ENCODE measurements at regions not wholly inside any gene's neighbourhood (a gene's known extent, or its start where the extent isn't known, plus 50 kb on each side); places are given as distances from the start of the nearest gene placed in this dataset.

DNA sequence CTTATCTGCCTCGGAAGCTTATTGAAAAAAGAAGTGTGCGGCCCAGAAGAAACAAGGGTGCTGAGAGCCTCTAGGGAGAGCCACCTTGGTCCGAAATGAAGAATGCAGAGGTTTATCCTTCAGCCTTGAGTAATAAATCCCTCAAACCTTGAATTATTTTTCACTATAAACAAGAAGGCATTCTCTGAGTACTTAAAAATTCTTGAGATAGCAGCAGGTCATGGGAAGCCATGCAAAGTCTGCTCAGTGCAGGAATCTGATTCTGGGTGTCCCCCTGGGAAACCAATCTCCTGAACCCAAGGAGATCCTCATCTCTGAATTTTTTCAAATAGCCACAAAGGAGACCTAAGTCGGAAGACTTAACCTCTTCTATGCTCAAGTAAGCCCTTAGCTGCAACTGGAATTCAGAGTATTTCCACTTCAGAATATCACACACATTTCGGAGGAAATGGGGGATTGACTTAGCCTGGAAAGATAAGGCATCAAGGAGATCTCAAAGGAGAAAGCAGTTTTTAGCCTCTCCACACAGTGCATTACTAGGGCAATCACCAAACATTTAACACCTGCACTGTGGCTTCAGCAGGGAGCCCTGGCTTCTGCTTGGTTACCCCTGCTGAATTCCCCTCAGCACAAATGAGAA is 365.0 kb downstream of the ETS1 start:
- Histone ChIP-seq H3K4me3 (ENCODE audit: low read length in 3 of 3) (no peak overlapping the region), H3K36me3 (ENCODE audit: control insufficient read depth in 3 of 3, insufficient read depth in 3 of 3, low read length in 3 of 3) (no peaks in the 10 kb centered on the region), H3K9me3 (ENCODE audit: control insufficient read depth in 3 of 3, low read length in 3 of 3) (no peaks in the 10 kb centered on the region), H3K9ac (ENCODE audit: low read depth in 1 of 3, low read length in 3 of 3) (no peak overlapping the region), H3K4me1 (ENCODE audit: control insufficient read depth in 3 of 3, insufficient read depth in 3 of 3, low read length in 3 of 3) (no peaks in the 10 kb centered on the region), H3K27me3 (ENCODE audit: control insufficient read depth in 3 of 3, insufficient read depth in 3 of 3, low read length in 3 of 3) (no peaks in the 10 kb centered on the region), H3K27ac (ENCODE audit: low read depth, low read length) (no peak overlapping the region)

DNA sequence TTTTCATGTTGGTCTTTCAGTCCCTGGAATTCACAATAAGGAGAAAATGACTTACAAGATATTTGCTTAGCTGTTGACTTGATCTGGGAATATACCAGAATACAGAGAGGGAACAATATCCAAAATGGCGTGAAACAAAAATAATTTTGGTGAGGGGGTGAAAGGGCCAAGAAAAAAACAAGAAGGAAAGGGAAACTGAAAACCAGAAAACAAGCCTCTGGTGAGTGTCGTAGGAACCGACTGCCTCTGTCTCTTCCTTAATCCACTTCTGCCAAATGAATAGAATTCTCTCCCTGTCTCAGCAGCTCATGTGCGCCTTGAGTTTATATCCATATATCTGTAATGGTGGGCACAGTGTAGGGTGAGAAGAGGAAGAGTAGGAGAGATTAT is 367.6 kb downstream of the ETS1 start:
- Histone ChIP-seq H3K9ac (ENCODE audit: low read depth in 1 of 3, low read length in 3 of 3) (no peak overlapping the region), H3K27ac (ENCODE audit: low read depth, low read length) (peak overlapping the region; percentile 34), H3K27me3 (ENCODE audit: control insufficient read depth in 3 of 3, insufficient read depth in 3 of 3, low read length in 3 of 3) (no peaks in the 10 kb centered on the region), H3K9me3 (ENCODE audit: control insufficient read depth in 3 of 3, low read length in 3 of 3) (no peaks in the 10 kb centered on the region), H3K4me3 (ENCODE audit: low read length in 3 of 3) (no peak overlapping the region), H3K4me1 (ENCODE audit: control insufficient read depth in 3 of 3, insufficient read depth in 3 of 3, low read length in 3 of 3) (no peaks in the 10 kb centered on the region), H3K36me3 (ENCODE audit: control insufficient read depth in 3 of 3, insufficient read depth in 3 of 3, low read length in 3 of 3) (no peaks in the 10 kb centered on the region)

DNA sequence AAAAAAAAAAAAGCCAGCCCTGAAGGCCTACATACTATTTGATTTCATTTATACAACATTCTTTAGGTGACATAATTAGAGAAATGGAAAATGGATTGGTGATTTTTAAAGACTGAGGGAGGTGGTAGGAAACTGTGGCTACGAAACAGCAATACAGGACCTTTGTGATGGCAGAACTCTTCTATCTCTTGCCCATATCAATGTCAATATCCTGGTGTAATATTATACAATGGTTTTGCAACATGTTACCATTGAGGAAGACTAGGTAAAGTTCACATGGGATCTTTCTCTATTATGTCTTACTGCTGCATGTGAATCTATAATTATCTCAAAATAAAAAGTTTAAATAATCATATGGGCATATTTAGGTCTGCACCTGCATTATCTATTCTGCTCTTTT is 371.2 kb downstream of the ETS1 start:
- no peaks in the 10 kb centered on the region for H3K4me1 ChIP-seq (ENCODE audit: control insufficient read depth in 3 of 3, insufficient read depth in 3 of 3, low read length in 3 of 3)
- no peaks in the 10 kb centered on the region for H3K36me3 ChIP-seq (ENCODE audit: control insufficient read depth in 3 of 3, insufficient read depth in 3 of 3, low read length in 3 of 3)

DNA sequence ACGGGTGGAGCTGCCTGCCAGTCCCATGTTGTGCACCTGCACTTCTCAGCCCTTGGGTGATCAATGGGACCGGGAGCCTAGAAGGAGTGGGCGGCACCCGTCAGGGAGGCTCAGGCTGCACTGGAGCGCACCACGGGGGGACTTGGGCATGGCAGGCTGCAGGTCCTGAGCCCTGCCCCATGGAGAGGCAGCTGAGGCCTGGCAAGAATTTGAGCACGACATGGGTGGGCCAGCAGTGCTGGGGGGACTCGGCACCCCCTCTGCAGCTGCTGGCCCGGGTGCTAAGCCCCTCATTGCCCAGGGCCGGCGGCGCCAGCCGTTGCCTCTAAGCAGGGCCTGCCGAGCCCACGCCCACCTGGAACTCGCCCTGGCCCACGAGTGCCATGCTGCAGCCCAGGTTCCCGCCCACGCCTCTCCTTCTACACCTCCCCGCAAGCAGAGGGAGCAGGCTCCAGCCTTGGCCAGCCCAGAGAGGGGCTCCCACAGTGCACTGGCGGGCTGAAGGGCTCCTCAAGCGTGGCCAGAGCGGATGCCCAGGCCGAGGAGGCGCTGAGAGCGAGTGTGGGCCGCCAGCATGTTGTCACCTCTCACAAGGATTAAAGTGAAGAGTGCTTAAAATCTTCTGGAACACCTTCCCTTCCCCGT is 372.0 kb downstream of the ETS1 start:
- Histone ChIP-seq H3K4me3 (ENCODE audit: low read length in 3 of 3) (no peak overlapping the region), H3K9me3 (ENCODE audit: control insufficient read depth in 3 of 3, low read length in 3 of 3) (no peaks in the 10 kb centered on the region), H3K9ac (ENCODE audit: low read depth in 1 of 3, low read length in 3 of 3) (no peak overlapping the region), H3K36me3 (ENCODE audit: control insufficient read depth in 3 of 3, insufficient read depth in 3 of 3, low read length in 3 of 3) (no peaks in the 10 kb centered on the region), H3K27me3 (ENCODE audit: control insufficient read depth in 3 of 3, insufficient read depth in 3 of 3, low read length in 3 of 3) (no peaks in the 10 kb centered on the region), H3K27ac (ENCODE audit: low read depth, low read length) (no peak overlapping the region), H3K4me1 (ENCODE audit: control insufficient read depth in 3 of 3, insufficient read depth in 3 of 3, low read length in 3 of 3) (peaks cover 0 to 3% (median 2%) of the 10 kb centered on the region in 3 donors)

More for the DNA sequence above, 371.2 kb downstream of the ETS1 start:
- Histone ChIP-seq H3K27me3 (ENCODE audit: control insufficient read depth in 3 of 3, insufficient read depth in 3 of 3, low read length in 3 of 3) (no peaks in the 10 kb centered on the region), H3K9ac (ENCODE audit: low read depth in 1 of 3, low read length in 3 of 3) (no peak overlapping the region), H3K4me3 (ENCODE audit: low read length in 3 of 3) (no peak overlapping the region), H3K9me3 (ENCODE audit: control insufficient read depth in 3 of 3, low read length in 3 of 3) (no peaks in the 10 kb centered on the region), H3K27ac (ENCODE audit: low read depth, low read length) (no peak overlapping the region)

DNA sequence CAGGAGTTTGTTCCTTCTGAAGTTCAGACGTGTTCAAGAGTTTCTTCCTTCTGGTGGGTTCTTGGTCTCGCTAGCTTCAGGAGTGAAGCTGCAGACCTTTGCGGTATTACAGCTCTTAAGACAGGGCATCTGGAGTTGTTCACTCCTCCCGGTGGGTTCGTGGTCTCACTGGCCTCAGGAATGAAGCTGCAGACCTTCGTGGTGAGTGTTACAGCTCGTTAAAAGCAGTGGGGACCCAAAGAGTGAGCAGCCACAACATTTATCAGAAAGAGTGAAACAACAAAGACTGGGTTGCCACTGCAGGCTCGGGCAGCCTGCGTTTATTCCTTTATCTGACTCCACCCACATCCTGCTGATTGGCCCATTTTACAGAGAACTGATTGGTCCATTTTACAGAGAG is 373.1 kb downstream of the ETS1 start:
- Histone ChIP-seq H3K9me3 (ENCODE audit: control insufficient read depth in 3 of 3, low read length in 3 of 3) (no peaks in the 10 kb centered on the region), H3K4me3 (ENCODE audit: low read length in 3 of 3) (no peak overlapping the region), H3K4me1 (ENCODE audit: control insufficient read depth in 3 of 3, insufficient read depth in 3 of 3, low read length in 3 of 3) (peaks cover 2 to 7% (median 3%) of the 10 kb centered on the region in 3 donors), H3K27ac (ENCODE audit: low read depth, low read length) (no peak overlapping the region), H3K36me3 (ENCODE audit: control insufficient read depth in 3 of 3, insufficient read depth in 3 of 3, low read length in 3 of 3) (no peaks in the 10 kb centered on the region), H3K9ac (ENCODE audit: low read depth in 1 of 3, low read length in 3 of 3) (no peak overlapping the region), H3K27me3 (ENCODE audit: control insufficient read depth in 3 of 3, insufficient read depth in 3 of 3, low read length in 3 of 3) (no peaks in the 10 kb centered on the region)

DNA sequence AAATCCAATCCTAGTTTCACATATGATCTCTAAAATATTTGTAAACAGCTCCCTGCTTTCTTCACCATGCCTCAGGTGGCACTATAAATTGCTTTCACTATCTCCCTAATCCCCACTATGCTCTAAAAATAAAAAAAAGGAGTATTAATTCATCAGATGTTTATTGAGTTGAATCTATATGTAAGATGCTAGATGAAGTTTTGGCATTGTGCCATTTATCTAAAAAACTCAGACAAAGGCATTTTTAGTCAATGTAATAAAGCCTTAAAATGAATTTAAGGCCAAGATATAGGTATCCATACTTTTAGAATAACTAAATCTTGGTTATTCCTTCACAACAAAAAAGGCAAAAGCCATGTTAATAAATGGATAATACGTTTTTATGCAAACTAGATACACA is 373.9 kb downstream of the ETS1 start:
- Histone ChIP-seq H3K9me3 (ENCODE audit: control insufficient read depth in 3 of 3, low read length in 3 of 3) (no peaks in the 10 kb centered on the region), H3K27ac (ENCODE audit: low read depth, low read length) (no peak overlapping the region), H3K27me3 (ENCODE audit: control insufficient read depth in 3 of 3, insufficient read depth in 3 of 3, low read length in 3 of 3) (no peaks in the 10 kb centered on the region), H3K9ac (ENCODE audit: low read depth in 1 of 3, low read length in 3 of 3) (no peak overlapping the region), H3K36me3 (ENCODE audit: control insufficient read depth in 3 of 3, insufficient read depth in 3 of 3, low read length in 3 of 3) (no peaks in the 10 kb centered on the region), H3K4me1 (ENCODE audit: control insufficient read depth in 3 of 3, insufficient read depth in 3 of 3, low read length in 3 of 3) (peaks cover 7 to 9% (median 7%) of the 10 kb centered on the region in 3 donors), H3K4me3 (ENCODE audit: low read length in 3 of 3) (no peak overlapping the region)

DNA sequence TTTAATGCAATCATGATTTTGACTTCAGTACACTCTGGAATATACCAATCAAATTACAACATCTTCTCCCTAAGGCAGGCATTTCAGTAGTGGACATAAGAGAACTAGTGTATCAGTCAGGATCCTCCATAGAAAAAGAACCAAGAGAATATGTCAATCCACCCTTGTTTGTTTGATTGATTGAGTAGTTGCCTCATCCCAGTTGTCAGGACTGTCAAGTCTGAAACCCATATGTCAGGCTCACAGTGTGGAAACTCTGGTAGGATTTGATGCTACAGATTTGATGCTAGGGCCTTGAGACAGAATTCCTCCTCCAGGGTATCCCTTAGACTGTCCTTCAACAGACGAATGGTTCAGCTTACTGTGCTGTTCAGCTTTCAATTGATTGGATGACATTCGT is 375.0 kb downstream of the ETS1 start:
- H3K9me3 ChIP-seq (ENCODE audit: control insufficient read depth in 3 of 3, low read length in 3 of 3) = no peaks in the 10 kb centered on the region

DNA sequence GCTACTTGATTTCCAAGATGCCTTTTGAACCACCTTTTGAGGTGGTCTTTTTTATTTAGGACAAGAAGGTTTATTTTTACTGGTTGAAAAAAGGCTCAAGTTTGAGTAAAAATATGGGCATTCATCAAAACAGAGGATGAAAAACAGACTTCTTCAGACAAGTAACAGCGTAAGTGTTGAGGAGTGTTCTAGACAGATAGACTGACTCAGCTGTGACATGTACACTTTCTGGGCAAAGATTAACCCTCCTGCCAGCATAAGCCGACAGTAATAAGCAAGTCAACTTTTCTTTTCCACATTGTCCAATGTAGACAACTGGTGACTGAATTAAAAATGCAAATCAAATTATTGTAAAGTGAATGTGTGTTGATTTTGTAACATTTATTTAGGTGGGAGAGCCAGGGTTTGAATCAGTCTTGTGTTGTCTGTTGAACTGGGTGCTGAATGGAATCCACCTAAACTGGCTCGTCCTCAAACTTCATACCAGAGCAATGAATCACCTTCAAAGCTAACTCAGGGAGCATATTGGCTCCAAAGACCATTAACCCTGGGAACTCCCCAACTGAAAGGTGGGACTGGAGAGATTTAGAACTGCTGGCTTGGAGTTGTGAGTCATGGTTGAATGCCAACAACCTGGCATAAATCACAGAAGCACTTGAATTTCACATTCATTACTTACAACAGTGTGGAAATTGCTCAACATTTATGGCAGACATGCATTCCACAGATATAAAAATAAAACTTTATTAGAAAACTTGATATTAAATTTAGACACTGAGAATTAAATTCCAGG is 377.0 kb downstream of the ETS1 start:
- peak overlapping the region; percentile 6 for H3K27ac ChIP-seq (ENCODE audit: low read depth, low read length)
- H3K36me3 ChIP-seq (ENCODE audit: control insufficient read depth in 3 of 3, insufficient read depth in 3 of 3, low read length in 3 of 3) = no peaks in the 10 kb centered on the region
- H3K9ac ChIP-seq (ENCODE audit: low read depth in 1 of 3, low read length in 3 of 3) = no peak overlapping the region
- H3K4me3 ChIP-seq (ENCODE audit: low read length in 3 of 3) = no peak overlapping the region
- H3K4me1 ChIP-seq (ENCODE audit: control insufficient read depth in 3 of 3, insufficient read depth in 3 of 3, low read length in 3 of 3) = peaks cover 7 to 18% (median 13%) of the 10 kb centered on the region in 3 donors
- H3K9me3 ChIP-seq (ENCODE audit: control insufficient read depth in 3 of 3, low read length in 3 of 3) = no peaks in the 10 kb centered on the region
- no peaks in the 10 kb centered on the region for H3K27me3 ChIP-seq (ENCODE audit: control insufficient read depth in 3 of 3, insufficient read depth in 3 of 3, low read length in 3 of 3)

More for the DNA sequence above, 375.0 kb downstream of the ETS1 start:
- Histone ChIP-seq H3K36me3 (ENCODE audit: control insufficient read depth in 3 of 3, insufficient read depth in 3 of 3, low read length in 3 of 3) (no peaks in the 10 kb centered on the region), H3K4me1 (ENCODE audit: control insufficient read depth in 3 of 3, insufficient read depth in 3 of 3, low read length in 3 of 3) (peaks cover 7 to 18% (median 13%) of the 10 kb centered on the region in 3 donors), H3K27me3 (ENCODE audit: control insufficient read depth in 3 of 3, insufficient read depth in 3 of 3, low read length in 3 of 3) (no peaks in the 10 kb centered on the region), H3K9ac (ENCODE audit: low read depth in 1 of 3, low read length in 3 of 3) (no peak overlapping the region), H3K4me3 (ENCODE audit: low read length in 3 of 3) (no peak overlapping the region), H3K27ac (ENCODE audit: low read depth, low read length) (no peak overlapping the region)

DNA sequence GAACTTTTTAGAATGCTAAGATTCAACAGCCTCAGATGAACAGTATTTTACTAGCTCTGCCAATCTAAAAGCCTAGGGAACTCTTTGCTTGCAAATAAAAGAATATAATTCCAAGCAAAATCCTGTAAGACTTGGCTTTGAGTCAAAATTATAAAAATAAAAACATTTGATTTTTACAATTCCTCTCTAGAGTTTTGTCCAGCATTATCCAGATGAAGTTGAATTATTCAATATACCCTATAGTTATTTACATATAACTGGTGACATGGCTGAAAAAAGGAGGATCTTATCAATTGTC is 378.3 kb downstream of the ETS1 start:
- peak overlapping the region; percentile 51 for H3K27ac ChIP-seq (ENCODE audit: low read depth, low read length)
- no peaks in the 10 kb centered on the region for H3K36me3 ChIP-seq (ENCODE audit: control insufficient read depth in 3 of 3, insufficient read depth in 3 of 3, low read length in 3 of 3)
- no peak overlapping the region for H3K4me3 ChIP-seq (ENCODE audit: low read length in 3 of 3)
- no peaks in the 10 kb centered on the region for H3K9me3 ChIP-seq (ENCODE audit: control insufficient read depth in 3 of 3, low read length in 3 of 3)
- no peaks in the 10 kb centered on the region for H3K27me3 ChIP-seq (ENCODE audit: control insufficient read depth in 3 of 3, insufficient read depth in 3 of 3, low read length in 3 of 3)
- no peak overlapping the region for H3K9ac ChIP-seq (ENCODE audit: low read depth in 1 of 3, low read length in 3 of 3)
- H3K4me1 ChIP-seq (ENCODE audit: control insufficient read depth in 3 of 3, insufficient read depth in 3 of 3, low read length in 3 of 3) = peaks cover 7 to 18% (median 13%) of the 10 kb centered on the region in 3 donors
